RWPE1 (cell line): ENCODE measurements at regions not wholly inside any gene's neighbourhood (a gene's known extent, or its start where the extent isn't known, plus 50 kb on each side); places are given as distances from the start of the nearest gene placed in this dataset.
"Not testable (repeated sequence)": the region's sequence is repeated elsewhere in the genome, so short reads cannot be mapped to it uniquely, and the experiment has no call there.

Experiments used
- CTCF ChIA-PET: fragments of 350-600 bp; sonication (Branson Sonifier 250); formaldehyde crosslinking; extraction: SDS; loops from one replicate; lab custom pipeline; 2021; lab: Yijun Ruan, JAX
- POLR2A ChIA-PET: fragments of 400-600 bp; formaldehyde crosslinking; extraction: SDS; loops from one replicate; lab custom pipeline; 2020; ENCODE audit warnings: antibody characterized with exemption; ENCODE audit not compliant: low non-redundant PET; lab: Yijun Ruan, JAX
- DNase-seq: peaks from one replicate; pipeline ENCODE4 v3.0.0; 2012; ENCODE audit warnings: low spot score
- H3K27ac ChIP-seq: fragments of 450-650 bp; 2 replicates; pipeline ENCODE4 v1.5.1; 2017
- TF ChIP-seq, protein P1 (sequence below): fragments of 450-650 bp; conservative IDR thresholded peaks from 2 replicates; pipeline ENCODE4 v1.5.1; 2017; ENCODE audit warnings: low read depth, mild to moderate bottlenecking

DNA sequence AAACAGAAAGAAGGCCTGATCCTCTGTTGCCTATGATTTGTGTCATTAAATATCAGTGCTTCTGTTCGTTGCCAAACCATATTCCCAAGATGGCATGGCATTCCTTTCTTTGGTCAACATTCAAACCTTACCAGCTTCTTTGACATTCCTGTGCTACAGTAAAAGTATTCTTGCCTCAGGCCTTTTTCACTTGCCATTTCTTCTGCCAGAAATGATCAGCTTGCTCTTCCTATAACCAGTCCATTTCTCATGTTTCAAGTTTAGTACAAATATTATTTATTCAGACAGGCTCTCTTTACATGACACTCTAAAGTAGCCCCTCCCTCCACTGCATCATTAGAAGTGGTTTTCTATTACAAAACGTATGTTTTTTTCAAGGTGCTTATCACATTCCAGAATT, 278.3 kb downstream of the KCNJ2 start:
- DNase-seq, result peak; percentile 3
- no peak overlapping the region for H3K27ac ChIP-seq
- ChIA-PET POLR2A (no interaction called here), CTCF (no interaction called here)
- TF ChIP-seq, protein P1, sequence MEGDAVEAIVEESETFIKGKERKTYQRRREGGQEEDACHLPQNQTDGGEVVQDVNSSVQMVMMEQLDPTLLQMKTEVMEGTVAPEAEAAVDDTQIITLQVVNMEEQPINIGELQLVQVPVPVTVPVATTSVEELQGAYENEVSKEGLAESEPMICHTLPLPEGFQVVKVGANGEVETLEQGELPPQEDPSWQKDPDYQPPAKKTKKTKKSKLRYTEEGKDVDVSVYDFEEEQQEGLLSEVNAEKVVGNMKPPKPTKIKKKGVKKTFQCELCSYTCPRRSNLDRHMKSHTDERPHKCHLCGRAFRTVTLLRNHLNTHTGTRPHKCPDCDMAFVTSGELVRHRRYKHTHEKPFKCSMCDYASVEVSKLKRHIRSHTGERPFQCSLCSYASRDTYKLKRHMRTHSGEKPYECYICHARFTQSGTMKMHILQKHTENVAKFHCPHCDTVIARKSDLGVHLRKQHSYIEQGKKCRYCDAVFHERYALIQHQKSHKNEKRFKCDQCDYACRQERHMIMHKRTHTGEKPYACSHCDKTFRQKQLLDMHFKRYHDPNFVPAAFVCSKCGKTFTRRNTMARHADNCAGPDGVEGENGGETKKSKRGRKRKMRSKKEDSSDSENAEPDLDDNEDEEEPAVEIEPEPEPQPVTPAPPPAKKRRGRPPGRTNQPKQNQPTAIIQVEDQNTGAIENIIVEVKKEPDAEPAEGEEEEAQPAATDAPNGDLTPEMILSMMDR, result no peak

DNA sequence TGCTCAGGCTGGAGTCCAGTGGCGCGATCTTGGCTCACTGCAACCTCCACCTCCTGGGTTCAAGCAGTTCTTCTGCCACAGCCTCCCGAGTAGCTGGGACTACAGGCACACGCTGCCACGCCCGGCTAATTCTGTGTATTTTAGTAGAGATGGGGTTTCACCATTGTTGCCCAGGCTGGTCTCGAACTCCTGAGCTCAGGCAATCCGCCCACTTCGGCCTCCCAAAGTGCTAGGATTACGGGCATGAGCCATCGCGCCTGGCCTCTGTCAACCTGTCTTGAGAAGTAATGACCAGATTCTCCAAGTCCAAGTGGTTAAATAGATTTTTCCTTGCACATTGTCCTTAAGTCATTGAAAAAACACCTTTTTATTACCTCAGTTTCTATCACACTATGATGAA, 283.7 kb downstream of the KCNJ2 start:
- H3K27ac ChIP-seq, DNase-seq, CTCF ChIA-PET, POLR2A ChIA-PET: not testable (repeated sequence)

DNA sequence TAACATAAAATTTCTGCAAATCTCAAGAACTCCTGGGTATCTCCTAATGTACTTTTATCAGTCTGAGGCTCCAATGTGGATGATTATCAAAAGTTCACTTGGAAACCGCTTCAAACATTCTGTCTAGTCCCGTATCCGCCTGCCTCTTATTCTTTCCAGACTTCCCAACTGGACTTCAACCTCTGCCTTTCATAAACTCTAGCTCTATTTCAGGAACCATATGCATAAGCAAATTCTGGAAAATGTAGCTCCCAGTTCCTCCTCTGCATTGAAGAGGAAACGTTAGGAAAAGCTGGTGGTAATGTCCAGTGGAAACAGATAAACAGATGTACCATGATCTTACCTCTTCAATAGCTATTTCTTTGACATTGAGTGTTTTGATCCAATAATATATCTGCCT, 285.0 kb downstream of the KCNJ2 start:
- TF ChIP-seq, protein P1, result no peak
- ChIA-PET CTCF (interaction anchor here (0.8 kb wide), 2 partner anchors 215 to 339 kb away, joined by 6 to 7 read pairs; no protein-coding TSS in a partner anchor), POLR2A (no interaction called here)
- no peak for DNase-seq
- no peak overlapping the region for H3K27ac ChIP-seq

DNA sequence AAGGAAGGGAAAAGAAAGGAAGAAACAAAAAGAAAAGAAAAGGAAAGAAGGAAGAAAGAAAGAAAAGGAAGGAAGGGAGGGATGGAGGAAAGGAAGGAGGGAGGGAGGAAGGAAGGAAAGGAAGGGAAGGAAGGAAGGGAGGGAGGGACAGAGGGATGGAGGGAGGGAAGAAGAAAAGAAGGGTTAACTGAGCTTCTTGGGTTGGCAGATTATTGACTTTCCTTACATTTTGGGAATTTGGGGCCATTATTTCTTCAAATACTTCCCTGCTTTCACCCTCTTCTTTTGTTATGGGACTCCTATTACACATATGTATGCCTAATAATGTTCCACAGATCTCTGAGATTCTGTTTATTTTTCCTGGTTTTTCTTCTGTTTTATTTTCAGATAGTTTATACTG, 285.6 kb downstream of the KCNJ2 start:
- TF ChIP-seq, protein P1, result no peak
- H3K27ac ChIP-seq, result no peak overlapping the region
- CTCF ChIA-PET, result interaction anchor here (0.6 to 0.8 kb wide), 4 partner anchors 51 to 339 kb away, joined by 3 to 7 read pairs (median 5); no protein-coding TSS in a partner anchor
- no peak for DNase-seq
- POLR2A ChIA-PET, result interaction anchor here (0.6 kb wide), 1 partner anchor 402 kb away, joined by 3 read pairs; no protein-coding TSS in a partner anchor

DNA sequence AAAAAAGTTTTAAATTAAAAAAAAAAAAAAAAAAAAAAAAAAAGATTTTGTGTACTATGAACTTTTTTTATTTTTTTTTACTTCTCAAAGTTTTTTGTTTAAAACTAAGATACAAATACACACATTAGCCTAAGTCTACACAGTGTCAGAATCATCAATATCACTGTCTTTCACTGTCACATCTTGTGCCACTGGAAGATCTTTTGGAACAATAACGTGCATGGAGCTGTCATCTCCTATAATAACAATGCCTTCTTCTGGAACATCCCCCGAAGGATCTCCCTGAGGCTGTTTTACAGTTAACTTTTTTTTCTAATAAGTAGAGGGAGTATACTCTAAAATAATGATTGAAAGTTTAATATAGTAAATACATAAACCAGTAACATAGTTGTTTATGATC, 295.7 kb downstream of the KCNJ2 start:
- CTCF ChIA-PET, result no interaction called here
- no peak overlapping the region for H3K27ac ChIP-seq

DNA sequence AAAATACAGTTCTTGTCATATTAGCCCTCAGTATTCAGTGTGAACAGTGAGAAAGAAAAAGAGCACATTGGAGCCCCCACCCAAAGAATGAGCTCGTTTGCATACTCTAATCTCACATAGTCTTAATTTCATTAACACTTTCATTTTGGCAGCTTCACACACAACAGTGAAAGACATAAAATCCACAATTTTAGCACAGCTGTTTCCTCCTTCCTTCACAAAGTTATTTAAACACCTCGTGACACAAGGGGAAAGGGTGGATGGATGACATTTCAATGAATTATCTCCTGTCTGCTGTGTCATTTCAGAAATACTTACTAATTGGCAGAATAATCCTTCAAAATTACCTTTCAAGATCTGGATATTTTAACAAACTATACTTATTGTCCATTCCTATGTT, 299.3 kb downstream of the KCNJ2 start:
- TF ChIP-seq, protein P1, result no peak
- CTCF ChIA-PET, result interaction anchor here (0.7 kb wide), 1 partner anchor 307 kb away, joined by 4 read pairs; no protein-coding TSS in a partner anchor
- no peak for DNase-seq
- H3K27ac ChIP-seq, result no peak overlapping the region
- POLR2A ChIA-PET, result no interaction called here

More for the DNA sequence above, 295.7 kb downstream of the KCNJ2 start:
- POLR2A ChIA-PET, result no interaction called here
- TF ChIP-seq, protein P1, result no peak
- no peak for DNase-seq

DNA sequence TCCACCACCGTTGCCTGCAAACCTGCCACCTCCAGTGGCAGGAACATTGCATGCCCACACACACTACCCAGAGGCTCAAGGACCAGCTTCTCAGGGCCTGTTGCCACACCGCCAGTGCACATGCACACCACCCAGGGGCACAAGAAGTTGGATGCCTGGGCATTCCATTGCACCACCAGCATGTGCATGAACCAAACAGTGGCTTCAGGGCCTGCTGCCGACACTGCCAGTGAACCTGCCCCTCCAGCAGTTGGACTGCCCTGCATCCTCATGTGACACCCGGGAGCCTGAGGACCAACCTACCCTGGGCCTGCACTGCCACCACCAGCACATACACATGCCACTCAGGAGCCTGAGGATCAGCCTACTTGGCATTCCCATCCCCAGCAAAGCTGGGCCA, 303.7 kb downstream of the KCNJ2 start:
- TF ChIP-seq, protein P1, result no peak
- H3K27ac ChIP-seq, result no peak overlapping the region
- POLR2A ChIA-PET, result no interaction called here
- DNase-seq, result no peak
- CTCF ChIA-PET, result no interaction called here
